Esophagus squamous epithelium (tissue), 4 donors: ENCODE measurements at regions not wholly inside any gene's neighbourhood (a gene's known extent, or its start where the extent isn't known, plus 50 kb on each side); places are given as distances from the start of the nearest gene placed in this dataset.

Experiments used
- POLR2A ChIP-seq, 4 donors: fragments of 450-650 bp; IDR thresholded peaks; one replicate each; pipeline ENCODE4 v1.6.1; 2017; ENCODE audit warnings: antibody characterized with exemption in 4 of 4, mild to moderate bottlenecking in 4 of 4, moderate library complexity in 3 of 4
- TF ChIP-seq, protein P1 (sequence below), 6 experiments: fragments of 450-650 bp in 4 of 6; fragments of 200-600 bp in 2 of 6; sonication (generic) in 2 of 6; IDR thresholded peaks; one replicate each; pipeline ENCODE4 v1.5.1; 2016 to 2019; ENCODE audit warnings: antibody characterized with exemption in 6 of 6, mild to moderate bottlenecking in 4 of 6, moderate library complexity in 4 of 6

DNA sequence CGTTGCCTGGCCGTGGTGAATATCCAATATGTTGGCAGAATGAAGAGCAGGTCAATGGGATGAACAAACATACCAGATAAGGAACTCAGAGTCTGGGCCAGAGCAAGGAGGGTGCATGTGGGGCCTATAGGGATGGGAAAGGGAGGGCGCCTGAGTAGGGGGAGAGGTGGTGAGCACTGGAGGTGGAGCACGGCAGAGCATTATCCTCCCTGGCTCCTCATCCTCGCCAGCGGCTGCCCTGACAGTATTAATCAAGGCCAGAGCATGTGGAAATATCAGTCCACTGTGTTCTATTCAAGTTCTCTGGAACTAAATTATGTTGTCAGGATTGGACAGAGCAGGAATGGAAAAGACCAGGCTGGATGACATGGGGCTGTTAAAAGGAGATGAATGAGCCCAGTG is 254.8 kb upstream of the ZMIZ1 start:
- no peak for TF ChIP-seq POLR2A (IDR thresholded peaks at IDR 0.05)
- TF ChIP-seq, protein P1, sequence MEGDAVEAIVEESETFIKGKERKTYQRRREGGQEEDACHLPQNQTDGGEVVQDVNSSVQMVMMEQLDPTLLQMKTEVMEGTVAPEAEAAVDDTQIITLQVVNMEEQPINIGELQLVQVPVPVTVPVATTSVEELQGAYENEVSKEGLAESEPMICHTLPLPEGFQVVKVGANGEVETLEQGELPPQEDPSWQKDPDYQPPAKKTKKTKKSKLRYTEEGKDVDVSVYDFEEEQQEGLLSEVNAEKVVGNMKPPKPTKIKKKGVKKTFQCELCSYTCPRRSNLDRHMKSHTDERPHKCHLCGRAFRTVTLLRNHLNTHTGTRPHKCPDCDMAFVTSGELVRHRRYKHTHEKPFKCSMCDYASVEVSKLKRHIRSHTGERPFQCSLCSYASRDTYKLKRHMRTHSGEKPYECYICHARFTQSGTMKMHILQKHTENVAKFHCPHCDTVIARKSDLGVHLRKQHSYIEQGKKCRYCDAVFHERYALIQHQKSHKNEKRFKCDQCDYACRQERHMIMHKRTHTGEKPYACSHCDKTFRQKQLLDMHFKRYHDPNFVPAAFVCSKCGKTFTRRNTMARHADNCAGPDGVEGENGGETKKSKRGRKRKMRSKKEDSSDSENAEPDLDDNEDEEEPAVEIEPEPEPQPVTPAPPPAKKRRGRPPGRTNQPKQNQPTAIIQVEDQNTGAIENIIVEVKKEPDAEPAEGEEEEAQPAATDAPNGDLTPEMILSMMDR (IDR thresholded peaks at IDR 0.05): no peak
